ENCODE measurements at regions not wholly inside any gene's neighbourhood (a gene's known extent, or its start where the extent isn't known, plus 50 kb on each side); places are given as distances from the start of the nearest gene placed in this dataset.
"Not testable (repeated sequence)": the region's sequence is repeated elsewhere in the genome, so short reads cannot be mapped to it uniquely, and the experiment has no call there.

GRCh38 chr13:20312292-20312691, 80.2 kb upstream of the GJB6 start:
- no peak for DNase-seq (ENCODE audit: low spot score)

GRCh38 chr13:20311596-20311995, 79.5 kb upstream of the GJB6 start:
- no peak for DNase-seq (ENCODE audit: low spot score)

- no peak for DNase-seq (ENCODE audit: low spot score)
These were observed 78.9 kb upstream of the GJB6 start for GRCh38 chr13:20311022-20311421.

- DNase-seq (ENCODE audit: low spot score) = no peak
These were observed 73.9 kb upstream of the GJB6 start for GRCh38 chr13:20306039-20306438.

- DNase-seq (ENCODE audit: low spot score) = peak; percentile 16
These were observed 73.5 kb upstream of the GJB6 start for GRCh38 chr13:20305587-20305986.

- DNase-seq (ENCODE audit: low spot score) = not testable (repeated sequence)
These were observed 71.9 kb upstream of the GJB6 start for GRCh38 chr13:20304061-20304460.

- no peak for DNase-seq (ENCODE audit: low spot score)
These were observed 71.5 kb upstream of the GJB6 start for GRCh38 chr13:20303636-20304035.

GRCh38 chr13:20301403-20302071, 69.4 kb upstream of the GJB6 start:
- DNase-seq (ENCODE audit: low spot score) = no peak

GRCh38 chr13:20301015-20301402, 68.9 kb upstream of the GJB6 start:
- no peak for DNase-seq (ENCODE audit: low spot score)

GRCh38 chr13:20297181-20297580, 65.1 kb upstream of the GJB6 start:
- DNase-seq (ENCODE audit: low spot score) = no peak

- DNase-seq (ENCODE audit: low spot score) = no peak
These were observed 63.8 kb upstream of the GJB6 start for GRCh38 chr13:20295956-20296355.

GRCh38 chr13:20294497-20294896, 62.4 kb upstream of the GJB6 start:
- DNase-seq (ENCODE audit: low spot score) = peak; percentile 41

GRCh38 chr13:20292301-20292700, 60.2 kb upstream of the GJB6 start:
- not testable (repeated sequence) for DNase-seq (ENCODE audit: low spot score)

- no peak for DNase-seq (ENCODE audit: low spot score)
These were observed 59.6 kb upstream of the GJB6 start for GRCh38 chr13:20291675-20292074.

- no peak for DNase-seq (ENCODE audit: low spot score)
These were observed 58.9 kb upstream of the GJB6 start for GRCh38 chr13:20291037-20291436.

GRCh38 chr13:20288561-20288960, 56.4 kb upstream of the GJB6 start:
- DNase-seq (ENCODE audit: low spot score) = no peak

GRCh38 chr13:20287976-20288375, 55.9 kb upstream of the GJB6 start:
- no peak for DNase-seq (ENCODE audit: low spot score)

GRCh38 chr13:20285530-20285929, 53.4 kb upstream of the GJB6 start:
- no peak for DNase-seq (ENCODE audit: low spot score)
